Neural cell (in vitro differentiated cells): ENCODE measurements at regions not wholly inside any gene's neighbourhood (a gene's known extent, or its start where the extent isn't known, plus 50 kb on each side); places are given as distances from the start of the nearest gene placed in this dataset.

Experiments used
- H2AFZ ChIP-seq: fragments of 200-600, 300-800 bp; sonication (generic), shearing (Covaris generic); 2 replicates; pipeline ENCODE4 v1.6.0; 2014; ENCODE audit warnings: low read depth, mild to moderate bottlenecking, antibody characterized with exemption, low read length, moderate library complexity
- H3F3A ChIP-seq: fragments of 200-600 bp; shearing (Covaris generic); 2 replicates; pipeline ENCODE4 v1.6.1; 2016; ENCODE audit warnings: mild to moderate bottlenecking, moderate library complexity, mixed read lengths, antibody characterized with exemption, low read length; ENCODE audit not compliant: insufficient read depth, poor library complexity, severe bottlenecking
- H3K27ac ChIP-seq: fragments of 200-600, 300-800 bp; sonication (generic), shearing (Covaris generic); 2 replicates; pipeline ENCODE4 v1.5.1; 2014; ENCODE audit warnings: mild to moderate bottlenecking, low read length, moderate library complexity
- H3K27me3 ChIP-seq: fragments of 300-800, 200-600 bp; sonication (generic), shearing (Covaris generic); 2 replicates; pipeline ENCODE4 v1.6.0; 2014; ENCODE audit warnings: mild to moderate bottlenecking, low read depth, low read length, moderate library complexity; ENCODE audit not compliant: insufficient read depth
- H3K36me3 ChIP-seq: fragments of 300-800, 200-600 bp; sonication (generic), shearing (Covaris generic); 2 replicates; pipeline ENCODE4 v1.5.1; 2014; ENCODE audit warnings: mild to moderate bottlenecking, antibody characterized with exemption, low read length, moderate library complexity; ENCODE audit not compliant: insufficient read depth
- H3K4me2 ChIP-seq: fragments of 300-800, 200-600 bp; sonication (generic), shearing (Covaris generic); 2 replicates; pipeline ENCODE4 v1.6.0; 2014; ENCODE audit warnings: mild to moderate bottlenecking, low read length
- H3K4me3 ChIP-seq: fragments of 300-800, 200-600 bp; sonication (generic), shearing (Covaris generic); 2 replicates; pipeline ENCODE4 v1.5.1; 2014; ENCODE audit warnings: mild to moderate bottlenecking, low read length, moderate library complexity
- H3K79me2 ChIP-seq: fragments of 200-600 bp; shearing (Covaris generic); replicated peaks from 2 replicates; pipeline ENCODE4 v1.6.0; 2014; ENCODE audit warnings: mild to moderate bottlenecking, low read length, moderate library complexity; ENCODE audit not compliant: insufficient read depth
- H3K9ac ChIP-seq: fragments of 300-800, 200-600 bp; sonication (generic), shearing (Covaris generic); 2 replicates; pipeline ENCODE4 v1.6.1; 2016; ENCODE audit warnings: mild to moderate bottlenecking, low read length, mixed read lengths
- H3K9me2 ChIP-seq: fragments of 200-600 bp; shearing (Covaris generic); 2 replicates; pipeline ENCODE4 v1.6.1; 2016; ENCODE audit warnings: mild to moderate bottlenecking, low read length, mixed read lengths; ENCODE audit not compliant: insufficient read depth
- H3K9me3 ChIP-seq: fragments of 200-600, 300-800 bp; sonication (generic), shearing (Covaris generic); 2 replicates; pipeline ENCODE4 v1.6.1; 2016; ENCODE audit warnings: mild to moderate bottlenecking, mixed run types, low read length, moderate library complexity, mixed read lengths
- H4K20me1 ChIP-seq: fragments of 200-600 bp; shearing (Covaris generic); 2 replicates; pipeline ENCODE4 v1.6.1; 2016; ENCODE audit warnings: mild to moderate bottlenecking, mixed run types; ENCODE audit not compliant: insufficient read depth
- EP300 ChIP-seq: fragments of 450-650 bp; conservative IDR thresholded peaks from 2 replicates; pipeline ENCODE4 v1.6.1; 2014; ENCODE audit warnings: antibody characterized with exemption, mild to moderate bottlenecking, moderate library complexity; ENCODE audit not compliant: poor library complexity, severe bottlenecking
- EZH2 ChIP-seq: fragments of 200-600, 300-800 bp; shearing (Covaris generic), sonication (generic); IDR thresholded peaks from 2 replicates; pipeline ENCODE4 v1.6.1; 2014; ENCODE audit warnings: antibody characterized with exemption, low read length, borderline replicate concordance, mild to moderate bottlenecking; ENCODE audit not compliant: insufficient read depth, poor library complexity, severe bottlenecking
- POLR2AphosphoS5 ChIP-seq: IDR thresholded peaks from 2 replicates; pipeline ENCODE4 v1.6.1; 2012
- RAD21 ChIP-seq: fragments of 450-650 bp; conservative IDR thresholded peaks from 2 replicates; pipeline ENCODE4 v1.6.1; 2014; ENCODE audit warnings: antibody characterized with exemption, mild to moderate bottlenecking, moderate library complexity
- SMC3 ChIP-seq: fragments of 450-650 bp; conservative IDR thresholded peaks from 2 replicates; pipeline ENCODE4 v1.6.1; 2014; ENCODE audit warnings: antibody characterized with exemption, mild to moderate bottlenecking, moderate library complexity; ENCODE audit not compliant: poor library complexity
- TAF1 ChIP-seq: IDR thresholded peaks from 2 replicates; pipeline ENCODE4 v1.6.1; 2012; ENCODE audit warnings: low read depth
- TF ChIP-seq, protein P1 (sequence below): fragments of 450-650 bp; IDR thresholded peaks from 2 replicates; pipeline ENCODE4 v1.5.1; 2014; ENCODE audit warnings: antibody characterized with exemption, mild to moderate bottlenecking, moderate library complexity; ENCODE audit not compliant: poor library complexity, severe bottlenecking
- TF ChIP-seq, protein P2 (sequence below): IDR thresholded peaks from 2 replicates; pipeline ENCODE4 v1.6.1; 2012; ENCODE audit warnings: borderline replicate concordance

- no peak overlapping the region for H3K4me2 ChIP-seq
- TF ChIP-seq, protein P1, sequence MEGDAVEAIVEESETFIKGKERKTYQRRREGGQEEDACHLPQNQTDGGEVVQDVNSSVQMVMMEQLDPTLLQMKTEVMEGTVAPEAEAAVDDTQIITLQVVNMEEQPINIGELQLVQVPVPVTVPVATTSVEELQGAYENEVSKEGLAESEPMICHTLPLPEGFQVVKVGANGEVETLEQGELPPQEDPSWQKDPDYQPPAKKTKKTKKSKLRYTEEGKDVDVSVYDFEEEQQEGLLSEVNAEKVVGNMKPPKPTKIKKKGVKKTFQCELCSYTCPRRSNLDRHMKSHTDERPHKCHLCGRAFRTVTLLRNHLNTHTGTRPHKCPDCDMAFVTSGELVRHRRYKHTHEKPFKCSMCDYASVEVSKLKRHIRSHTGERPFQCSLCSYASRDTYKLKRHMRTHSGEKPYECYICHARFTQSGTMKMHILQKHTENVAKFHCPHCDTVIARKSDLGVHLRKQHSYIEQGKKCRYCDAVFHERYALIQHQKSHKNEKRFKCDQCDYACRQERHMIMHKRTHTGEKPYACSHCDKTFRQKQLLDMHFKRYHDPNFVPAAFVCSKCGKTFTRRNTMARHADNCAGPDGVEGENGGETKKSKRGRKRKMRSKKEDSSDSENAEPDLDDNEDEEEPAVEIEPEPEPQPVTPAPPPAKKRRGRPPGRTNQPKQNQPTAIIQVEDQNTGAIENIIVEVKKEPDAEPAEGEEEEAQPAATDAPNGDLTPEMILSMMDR = no peak
- no peak for TF ChIP-seq EP300
- TF ChIP-seq, protein P2, sequence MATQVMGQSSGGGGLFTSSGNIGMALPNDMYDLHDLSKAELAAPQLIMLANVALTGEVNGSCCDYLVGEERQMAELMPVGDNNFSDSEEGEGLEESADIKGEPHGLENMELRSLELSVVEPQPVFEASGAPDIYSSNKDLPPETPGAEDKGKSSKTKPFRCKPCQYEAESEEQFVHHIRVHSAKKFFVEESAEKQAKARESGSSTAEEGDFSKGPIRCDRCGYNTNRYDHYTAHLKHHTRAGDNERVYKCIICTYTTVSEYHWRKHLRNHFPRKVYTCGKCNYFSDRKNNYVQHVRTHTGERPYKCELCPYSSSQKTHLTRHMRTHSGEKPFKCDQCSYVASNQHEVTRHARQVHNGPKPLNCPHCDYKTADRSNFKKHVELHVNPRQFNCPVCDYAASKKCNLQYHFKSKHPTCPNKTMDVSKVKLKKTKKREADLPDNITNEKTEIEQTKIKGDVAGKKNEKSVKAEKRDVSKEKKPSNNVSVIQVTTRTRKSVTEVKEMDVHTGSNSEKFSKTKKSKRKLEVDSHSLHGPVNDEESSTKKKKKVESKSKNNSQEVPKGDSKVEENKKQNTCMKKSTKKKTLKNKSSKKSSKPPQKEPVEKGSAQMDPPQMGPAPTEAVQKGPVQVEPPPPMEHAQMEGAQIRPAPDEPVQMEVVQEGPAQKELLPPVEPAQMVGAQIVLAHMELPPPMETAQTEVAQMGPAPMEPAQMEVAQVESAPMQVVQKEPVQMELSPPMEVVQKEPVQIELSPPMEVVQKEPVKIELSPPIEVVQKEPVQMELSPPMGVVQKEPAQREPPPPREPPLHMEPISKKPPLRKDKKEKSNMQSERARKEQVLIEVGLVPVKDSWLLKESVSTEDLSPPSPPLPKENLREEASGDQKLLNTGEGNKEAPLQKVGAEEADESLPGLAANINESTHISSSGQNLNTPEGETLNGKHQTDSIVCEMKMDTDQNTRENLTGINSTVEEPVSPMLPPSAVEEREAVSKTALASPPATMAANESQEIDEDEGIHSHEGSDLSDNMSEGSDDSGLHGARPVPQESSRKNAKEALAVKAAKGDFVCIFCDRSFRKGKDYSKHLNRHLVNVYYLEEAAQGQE = no peak
- no peak for TF ChIP-seq TAF1
- TF ChIP-seq POLR2AphosphoS5 = no peak
- no peak for TF ChIP-seq EZH2
- TF ChIP-seq RAD21 = no peak
- no peak for TF ChIP-seq SMC3
- no peaks in the 10 kb centered on the region for H3K79me2 ChIP-seq
- no peak overlapping the region for H3K4me3 ChIP-seq
- H2AFZ ChIP-seq = no peak overlapping the region
- no peak overlapping the region for H3K9ac ChIP-seq
- H4K20me1 ChIP-seq = no peaks in the 10 kb centered on the region
- H3K36me3 ChIP-seq = no peaks in the 10 kb centered on the region
- H3K9me3 ChIP-seq = no peaks in the 10 kb centered on the region
- H3K9me2 ChIP-seq = no peaks in the 10 kb centered on the region
- no peaks in the 10 kb centered on the region for H3F3A ChIP-seq
- peaks cover 1% of the 10 kb centered on the region for H3K27me3 ChIP-seq
- H3K27ac ChIP-seq = no peak overlapping the region
Observed at GRCh38 chr12:116432314-116432750, 126.8 kb upstream of the MAP1LC3B2 start.

- no peaks in the 10 kb centered on the region for H3F3A ChIP-seq
- TF ChIP-seq, protein P2 = no peak
- TF ChIP-seq SMC3 (no peak), EZH2 (no peak)
- no peaks in the 10 kb centered on the region for H3K36me3 ChIP-seq
- no peak overlapping the region for H2AFZ ChIP-seq
- H4K20me1 ChIP-seq = no peaks in the 10 kb centered on the region
- H3K79me2 ChIP-seq = no peaks in the 10 kb centered on the region
- no peak overlapping the region for H3K4me3 ChIP-seq
- no peak overlapping the region for H3K9ac ChIP-seq
- H3K4me2 ChIP-seq = no peak overlapping the region
- H3K9me2 ChIP-seq = no peaks in the 10 kb centered on the region
- H3K9me3 ChIP-seq = no peaks in the 10 kb centered on the region
- H3K27ac ChIP-seq = no peak overlapping the region
- H3K27me3 ChIP-seq = no peaks in the 10 kb centered on the region
Observed at GRCh38 chr12:116433249-116433648, 125.9 kb upstream of the MAP1LC3B2 start.
